GM19395 (cell line): ENCODE measurements at regions not wholly inside any gene's neighbourhood (a gene's known extent, or its start where the extent isn't known, plus 50 kb on each side); places are given as distances from the start of the nearest gene placed in this dataset.

Source experiments
- ATAC-seq: cut with Tn5 transposase; IDR thresholded peaks from one replicate; pipeline ENCODE4 v1.9.1; 2021; ENCODE audit warnings: mild to moderate bottlenecking, moderate library complexity; ENCODE audit not compliant: unreplicated experiment

GRCh38 chr5:31049936-31050704 lies 143.4 kb upstream of the CDH6 start:
- ATAC-seq, result no peak

GRCh38 chr5:31049461-31049860 lies 144.0 kb upstream of the CDH6 start:
- no peak for ATAC-seq

- ATAC-seq, result no peak
These were observed 144.9 kb upstream of the CDH6 start for GRCh38 chr5:31048282-31049270.

GRCh38 chr5:31047621-31048020 lies 145.9 kb upstream of the CDH6 start:
- ATAC-seq, result no peak

- no peak for ATAC-seq
These were observed 146.5 kb upstream of the CDH6 start for GRCh38 chr5:31047007-31047406.

GRCh38 chr5:31036411-31036810 lies 157.1 kb upstream of the CDH6 start:
- ATAC-seq, result no peak

- ATAC-seq, result no peak
These were observed 160.2 kb upstream of the CDH6 start for GRCh38 chr5:31033295-31033694.

- no peak for ATAC-seq
These were observed 163.6 kb upstream of the CDH6 start for GRCh38 chr5:31029925-31030324.

GRCh38 chr5:31027721-31028120 lies 165.8 kb upstream of the CDH6 start:
- no peak for ATAC-seq

GRCh38 chr5:31023105-31023504 lies 170.4 kb upstream of the CDH6 start:
- no peak for ATAC-seq

GRCh38 chr5:31021181-31021624 lies 172.3 kb upstream of the CDH6 start:
- no peak for ATAC-seq

GRCh38 chr5:31008231-31008630 lies 185.3 kb upstream of the CDH6 start:
- no peak for ATAC-seq

GRCh38 chr5:31007672-31008071 lies 185.8 kb upstream of the CDH6 start:
- no peak for ATAC-seq

GRCh38 chr5:31000287-31000686 lies 193.2 kb upstream of the CDH6 start:
- no peak for ATAC-seq

GRCh38 chr5:30997681-30998080 lies 195.8 kb upstream of the CDH6 start:
- no peak for ATAC-seq

GRCh38 chr5:30994902-30995301 lies 198.6 kb upstream of the CDH6 start:
- ATAC-seq, result no peak

GRCh38 chr5:30994176-30994575 lies 199.3 kb upstream of the CDH6 start:
- ATAC-seq, result no peak

- ATAC-seq, result no peak
These were observed 202.0 kb upstream of the CDH6 start for GRCh38 chr5:30991462-30991861.

GRCh38 chr5:30981576-30981975 lies 211.9 kb upstream of the CDH6 start:
- no peak for ATAC-seq

- ATAC-seq, result no peak
These were observed 224.5 kb upstream of the CDH6 start for GRCh38 chr5:30968971-30969370.

- ATAC-seq, result no peak
These were observed 233.4 kb upstream of the CDH6 start for GRCh38 chr5:30960036-30960435.

GRCh38 chr5:30959238-30959637 lies 234.2 kb upstream of the CDH6 start:
- ATAC-seq, result no peak
